IPS DF 4.7 (cell line): ENCODE measurements at regions not wholly inside any gene's neighbourhood (a gene's known extent, or its start where the extent isn't known, plus 50 kb on each side); places are given as distances from the start of the nearest gene placed in this dataset.

ENCODE experiments used
- DNase-seq: peaks from one replicate; pipeline ENCODE4 v3.0.0-alpha.2; 2013; ENCODE audit warnings: low spot score; ENCODE audit errors: extremely low read depth

GRCh38 chr7:131170440-131171271, 157.0 kb upstream of the MKLN1 start:
- no peak for DNase-seq

GRCh38 chr7:131173145-131173890, 154.4 kb upstream of the MKLN1 start:
- DNase-seq = no peak

GRCh38 chr7:131174391-131174790, 153.3 kb upstream of the MKLN1 start:
- DNase-seq = no peak

GRCh38 chr7:131174855-131175254, 152.8 kb upstream of the MKLN1 start:
- no peak for DNase-seq

GRCh38 chr7:131182446-131183058, 145.1 kb upstream of the MKLN1 start:
- DNase-seq = no peak

GRCh38 chr7:131183072-131183471, 144.6 kb upstream of the MKLN1 start:
- DNase-seq = no peak

- no peak for DNase-seq
Observed at GRCh38 chr7:131183611-131184119, 144.0 kb upstream of the MKLN1 start.

GRCh38 chr7:131186816-131187215, 140.9 kb upstream of the MKLN1 start:
- no peak for DNase-seq

- DNase-seq = no peak
Observed at GRCh38 chr7:131188367-131189339, 139.0 kb upstream of the MKLN1 start.

GRCh38 chr7:131189488-131189887, 138.2 kb upstream of the MKLN1 start:
- DNase-seq = no peak

- DNase-seq = peak; percentile 92
Observed at GRCh38 chr7:131190146-131190545, 137.5 kb upstream of the MKLN1 start.

- no peak for DNase-seq
Observed at GRCh38 chr7:131190581-131190980, 137.1 kb upstream of the MKLN1 start.

- no peak for DNase-seq
Observed at GRCh38 chr7:131194070-131194865, 133.4 kb upstream of the MKLN1 start.

GRCh38 chr7:131196803-131197202, 130.9 kb upstream of the MKLN1 start:
- no peak for DNase-seq

- DNase-seq = no peak
Observed at GRCh38 chr7:131197920-131198615, 129.6 kb upstream of the MKLN1 start.

- no peak for DNase-seq
Observed at GRCh38 chr7:131202451-131202850, 125.2 kb upstream of the MKLN1 start.

- no peak for DNase-seq
Observed at GRCh38 chr7:131203291-131203976, 124.2 kb upstream of the MKLN1 start.

- DNase-seq = no peak
Observed at GRCh38 chr7:131208777-131209176, 118.9 kb upstream of the MKLN1 start.

GRCh38 chr7:131210618-131211017, 117.1 kb upstream of the MKLN1 start:
- no peak for DNase-seq
